NB4 (cell line): ENCODE measurements at regions not wholly inside any gene's neighbourhood (a gene's known extent, or its start where the extent isn't known, plus 50 kb on each side); places are given as distances from the start of the nearest gene placed in this dataset.

Experiments
- DNase-seq: peaks from one replicate; pipeline ENCODE4 v3.0.0; 2010; ENCODE audit warnings: low read depth
- H3K4me3 ChIP-seq: one replicate; pipeline ENCODE4 v1.5.1; 2011; ENCODE audit warnings: mild to moderate bottlenecking, low read depth, low read length, moderate library complexity
- CTCF ChIP-seq: IDR thresholded peaks from one replicate; pipeline ENCODE4 v1.5.1; 2012; ENCODE audit warnings: low read depth, low read length
- MAX ChIP-seq: IDR thresholded peaks from 2 replicates; pipeline ENCODE4 v1.6.1; 2011; ENCODE audit warnings: low read depth, low read length
- MYC ChIP-seq: IDR thresholded peaks from 2 replicates; pipeline ENCODE4 v1.6.1; 2011; ENCODE audit warnings: low read depth, low read length
- POLR2A ChIP-seq: IDR thresholded peaks from 2 replicates; pipeline ENCODE4 v1.6.1; 2011; ENCODE audit warnings: mild to moderate bottlenecking; ENCODE audit not compliant: insufficient read length; ENCODE audit errors: extremely low read depth

- no peak for DNase-seq
- no peak overlapping the region for H3K4me3 ChIP-seq
- TF ChIP-seq POLR2A (no peak), MYC (no peak), CTCF (no peak), MAX (no peak)
These were observed 98.0 kb downstream of the HRH4 start for GRCh38 chr18:24558403-24558802.

GRCh38 chr18:24559526-24559925 is 99.1 kb downstream of the HRH4 start:
- TF ChIP-seq POLR2A = no peak
- no peak for TF ChIP-seq MYC
- no peak for TF ChIP-seq CTCF
- no peak for TF ChIP-seq MAX
- DNase-seq = no peak

GRCh38 chr18:24560511-24560981 is 100.1 kb downstream of the HRH4 start:
- TF ChIP-seq POLR2A (no peak), MAX (no peak), CTCF (no peak), MYC (no peak)
- no peak for DNase-seq
- no peak overlapping the region for H3K4me3 ChIP-seq

More at GRCh38 chr18:24559526-24559925, 99.1 kb downstream of the HRH4 start:
- H3K4me3 ChIP-seq = no peak overlapping the region

GRCh38 chr18:24561369-24561965 is 101.0 kb downstream of the HRH4 start:
- no peak for TF ChIP-seq MYC
- no peak overlapping the region for H3K4me3 ChIP-seq
- DNase-seq = no peak

GRCh38 chr18:24567199-24567598 is 106.8 kb downstream of the HRH4 start:
- TF ChIP-seq POLR2A = no peak
- TF ChIP-seq CTCF = no peak
- TF ChIP-seq MYC = no peak
- no peak for TF ChIP-seq MAX

GRCh38 chr18:24570716-24571115 is 110.3 kb downstream of the HRH4 start:
- no peak overlapping the region for H3K4me3 ChIP-seq
- no peak for DNase-seq
- no peak for TF ChIP-seq POLR2A
- no peak for TF ChIP-seq MYC
- TF ChIP-seq CTCF = no peak
- TF ChIP-seq MAX = no peak

More at GRCh38 chr18:24567199-24567598, 106.8 kb downstream of the HRH4 start:
- no peak for DNase-seq
- H3K4me3 ChIP-seq = no peak overlapping the region
